Activated naive CD8-positive, alpha-beta T cell treated with anti-CD3 and anti-CD28 coated beads for 36 hours (primary cell): ENCODE measurements at regions not wholly inside any gene's neighbourhood (a gene's known extent, or its start where the extent isn't known, plus 50 kb on each side); places are given as distances from the start of the nearest gene placed in this dataset.

Source experiments
- DNase-seq: peaks from one replicate; pipeline ENCODE4 v3.0.0; 2021
- H3K27ac Mint-ChIP-seq: one replicate; pipeline ENCODE4 v1.8.0; 2022; ENCODE audit warnings: mild to moderate bottlenecking, moderate library complexity, mixed read lengths
- H3K27me3 Mint-ChIP-seq: one replicate; pipeline ENCODE4 v1.8.0; 2022; ENCODE audit warnings: mild to moderate bottlenecking, mixed read lengths
- H3K36me3 Mint-ChIP-seq: one replicate; pipeline ENCODE4 v1.8.0; 2021; ENCODE audit warnings: mild to moderate bottlenecking, mixed read lengths
- H3K4me1 Mint-ChIP-seq: one replicate; pipeline ENCODE4 v1.8.0; 2021; ENCODE audit warnings: mixed read lengths
- H3K4me3 Mint-ChIP-seq: one replicate; pipeline ENCODE4 v1.8.0; 2022; ENCODE audit warnings: mild to moderate bottlenecking, moderate library complexity, mixed read lengths
- H3K9me3 Mint-ChIP-seq: one replicate; pipeline ENCODE4 v1.8.0; 2022; ENCODE audit warnings: mixed read lengths

- peaks cover 9% of the 10 kb centered on the region for H3K9me3 Mint-ChIP-seq
- no peaks in the 10 kb centered on the region for H3K4me1 Mint-ChIP-seq
- DNase-seq, result no peak
- no peak overlapping the region for H3K4me3 Mint-ChIP-seq
- H3K27me3 Mint-ChIP-seq, result no peaks in the 10 kb centered on the region
- H3K27ac Mint-ChIP-seq, result no peak overlapping the region
- H3K36me3 Mint-ChIP-seq, result peaks cover 1% of the 10 kb centered on the region
These were observed 610.5 kb downstream of the ACTR3B start for GRCh38 chr7:153370092-153370491.

- Mint-ChIP-seq H3K4me3 (no peak overlapping the region), H3K9me3 (no peaks in the 10 kb centered on the region), H3K27ac (no peak overlapping the region), H3K36me3 (no peaks in the 10 kb centered on the region), H3K4me1 (no peaks in the 10 kb centered on the region), H3K27me3 (peaks cover 11% of the 10 kb centered on the region)
- DNase-seq, result no peak
These were observed 621.1 kb downstream of the ACTR3B start for GRCh38 chr7:153380636-153381035.

- H3K27me3 Mint-ChIP-seq, result peaks cover 11% of the 10 kb centered on the region
- no peak overlapping the region for H3K4me3 Mint-ChIP-seq
- no peak overlapping the region for H3K27ac Mint-ChIP-seq
- H3K36me3 Mint-ChIP-seq, result no peaks in the 10 kb centered on the region
- no peaks in the 10 kb centered on the region for H3K4me1 Mint-ChIP-seq
- DNase-seq, result peak; percentile 16
- H3K9me3 Mint-ChIP-seq, result no peaks in the 10 kb centered on the region
These were observed 621.9 kb downstream of the ACTR3B start for GRCh38 chr7:153381275-153382040.

- Mint-ChIP-seq H3K27me3 (peaks cover 11% of the 10 kb centered on the region), H3K36me3 (no peaks in the 10 kb centered on the region), H3K27ac (no peak overlapping the region), H3K9me3 (peaks cover 1% of the 10 kb centered on the region), H3K4me1 (no peaks in the 10 kb centered on the region), H3K4me3 (no peak overlapping the region)
- no peak for DNase-seq
These were observed 623.1 kb downstream of the ACTR3B start for GRCh38 chr7:153382641-153383101.

GRCh38 chr7:153383781-153384180 is 624.2 kb downstream of the ACTR3B start:
- peaks cover 11% of the 10 kb centered on the region for H3K27me3 Mint-ChIP-seq
- no peak for DNase-seq
- H3K27ac Mint-ChIP-seq, result no peak overlapping the region
- no peaks in the 10 kb centered on the region for H3K36me3 Mint-ChIP-seq
- H3K4me1 Mint-ChIP-seq, result no peaks in the 10 kb centered on the region
- peaks cover 1% of the 10 kb centered on the region for H3K9me3 Mint-ChIP-seq
- H3K4me3 Mint-ChIP-seq, result no peak overlapping the region

- peaks cover 11% of the 10 kb centered on the region for H3K27me3 Mint-ChIP-seq
- H3K4me1 Mint-ChIP-seq, result no peaks in the 10 kb centered on the region
- H3K27ac Mint-ChIP-seq, result no peak overlapping the region
- H3K4me3 Mint-ChIP-seq, result no peak overlapping the region
- H3K9me3 Mint-ChIP-seq, result peaks cover 3% of the 10 kb centered on the region
- no peak for DNase-seq
- H3K36me3 Mint-ChIP-seq, result no peaks in the 10 kb centered on the region
These were observed 626.0 kb downstream of the ACTR3B start for GRCh38 chr7:153385502-153385901.

- Mint-ChIP-seq H3K27ac (no peak overlapping the region), H3K9me3 (peaks cover 7% of the 10 kb centered on the region), H3K4me3 (no peak overlapping the region), H3K4me1 (no peaks in the 10 kb centered on the region), H3K36me3 (no peaks in the 10 kb centered on the region), H3K27me3 (peaks cover 3% of the 10 kb centered on the region)
- no peak for DNase-seq
These were observed 627.0 kb downstream of the ACTR3B start for GRCh38 chr7:153386556-153386955.

- no peaks in the 10 kb centered on the region for H3K4me1 Mint-ChIP-seq
- no peak overlapping the region for H3K4me3 Mint-ChIP-seq
- no peaks in the 10 kb centered on the region for H3K27me3 Mint-ChIP-seq
- peaks cover 12% of the 10 kb centered on the region for H3K9me3 Mint-ChIP-seq
- H3K36me3 Mint-ChIP-seq, result no peaks in the 10 kb centered on the region
- no peak overlapping the region for H3K27ac Mint-ChIP-seq
- no peak for DNase-seq
These were observed 629.1 kb downstream of the ACTR3B start for GRCh38 chr7:153388611-153389010.

GRCh38 chr7:153389261-153389660 is 629.7 kb downstream of the ACTR3B start:
- H3K27ac Mint-ChIP-seq, result no peak overlapping the region
- no peaks in the 10 kb centered on the region for H3K36me3 Mint-ChIP-seq
- H3K4me1 Mint-ChIP-seq, result no peaks in the 10 kb centered on the region
- peaks cover 16% of the 10 kb centered on the region for H3K9me3 Mint-ChIP-seq
- DNase-seq, result no peak
- no peaks in the 10 kb centered on the region for H3K27me3 Mint-ChIP-seq
- no peak overlapping the region for H3K4me3 Mint-ChIP-seq

GRCh38 chr7:153390955-153391354 is 631.4 kb downstream of the ACTR3B start:
- H3K27me3 Mint-ChIP-seq, result no peaks in the 10 kb centered on the region

GRCh38 chr7:153392726-153393125 is 633.2 kb downstream of the ACTR3B start:
- no peak for DNase-seq
- Mint-ChIP-seq H3K36me3 (no peaks in the 10 kb centered on the region), H3K27ac (no peak overlapping the region), H3K4me1 (no peaks in the 10 kb centered on the region), H3K27me3 (no peaks in the 10 kb centered on the region), H3K9me3 (peaks cover 15% of the 10 kb centered on the region), H3K4me3 (no peak overlapping the region)

More at GRCh38 chr7:153390955-153391354, 631.4 kb downstream of the ACTR3B start:
- H3K4me1 Mint-ChIP-seq, result no peaks in the 10 kb centered on the region
- no peak for DNase-seq
- H3K9me3 Mint-ChIP-seq, result peaks cover 16% of the 10 kb centered on the region
- H3K36me3 Mint-ChIP-seq, result no peaks in the 10 kb centered on the region
- H3K27ac Mint-ChIP-seq, result no peak overlapping the region
- no peak overlapping the region for H3K4me3 Mint-ChIP-seq

- Mint-ChIP-seq H3K4me3 (no peak overlapping the region), H3K9me3 (peaks cover 15% of the 10 kb centered on the region), H3K27me3 (no peaks in the 10 kb centered on the region), H3K36me3 (no peaks in the 10 kb centered on the region), H3K27ac (no peak overlapping the region), H3K4me1 (no peaks in the 10 kb centered on the region)
- no peak for DNase-seq
These were observed 634.1 kb downstream of the ACTR3B start for GRCh38 chr7:153393666-153394065.

- peaks cover 10% of the 10 kb centered on the region for H3K9me3 Mint-ChIP-seq
- H3K4me1 Mint-ChIP-seq, result no peaks in the 10 kb centered on the region
- no peak for DNase-seq
- H3K27ac Mint-ChIP-seq, result no peak overlapping the region
- H3K4me3 Mint-ChIP-seq, result no peak overlapping the region
- H3K27me3 Mint-ChIP-seq, result no peaks in the 10 kb centered on the region
- no peaks in the 10 kb centered on the region for H3K36me3 Mint-ChIP-seq
These were observed 636.9 kb downstream of the ACTR3B start for GRCh38 chr7:153396475-153396874.

- H3K4me1 Mint-ChIP-seq, result no peaks in the 10 kb centered on the region
- H3K9me3 Mint-ChIP-seq, result peaks cover 5% of the 10 kb centered on the region
- no peaks in the 10 kb centered on the region for H3K36me3 Mint-ChIP-seq
- H3K4me3 Mint-ChIP-seq, result no peak overlapping the region
- H3K27ac Mint-ChIP-seq, result no peak overlapping the region
- no peaks in the 10 kb centered on the region for H3K27me3 Mint-ChIP-seq
- DNase-seq, result no peak
These were observed 637.9 kb downstream of the ACTR3B start for GRCh38 chr7:153397459-153397858.

- Mint-ChIP-seq H3K27me3 (no peaks in the 10 kb centered on the region), H3K27ac (no peak overlapping the region), H3K4me3 (no peak overlapping the region), H3K9me3 (peaks cover 5% of the 10 kb centered on the region), H3K36me3 (no peaks in the 10 kb centered on the region), H3K4me1 (no peaks in the 10 kb centered on the region)
- DNase-seq, result no peak
These were observed 638.4 kb downstream of the ACTR3B start for GRCh38 chr7:153397906-153398305.

- no peaks in the 10 kb centered on the region for H3K36me3 Mint-ChIP-seq
- no peak for DNase-seq
- no peak overlapping the region for H3K27ac Mint-ChIP-seq
- H3K4me3 Mint-ChIP-seq, result no peak overlapping the region
- peaks cover 5% of the 10 kb centered on the region for H3K9me3 Mint-ChIP-seq
- H3K4me1 Mint-ChIP-seq, result no peaks in the 10 kb centered on the region
- no peaks in the 10 kb centered on the region for H3K27me3 Mint-ChIP-seq
These were observed 638.8 kb downstream of the ACTR3B start for GRCh38 chr7:153398370-153398769.
